ENCODE measurements at regions not wholly inside any gene's neighbourhood (a gene's known extent, or its start where the extent isn't known, plus 50 kb on each side); places are given as distances from the start of the nearest gene placed in this dataset.

- no peak for DNase-seq (ENCODE audit: low read depth in 2 of 2)
Measured at GRCh38 chr12:60333461-60333860, 737.6 kb downstream of the SLC16A7 start.

- DNase-seq (ENCODE audit: low read depth in 2 of 2), result no peak
Measured at GRCh38 chr12:60335745-60336144, 739.9 kb downstream of the SLC16A7 start.

- no peak for DNase-seq (ENCODE audit: low read depth in 2 of 2)
Measured at GRCh38 chr12:60337839-60338549, 742.2 kb downstream of the SLC16A7 start.

- DNase-seq (ENCODE audit: low read depth in 2 of 2), result no peak
Measured at GRCh38 chr12:60345442-60345841, 749.6 kb downstream of the SLC16A7 start.

- DNase-seq (ENCODE audit: low read depth in 2 of 2), result no peak
Measured at GRCh38 chr12:60349232-60349978, 753.6 kb downstream of the SLC16A7 start.

- no peak for DNase-seq (ENCODE audit: low read depth in 2 of 2)
Measured at GRCh38 chr12:60387356-60387755, 791.5 kb downstream of the SLC16A7 start.

- no peak for DNase-seq (ENCODE audit: low read depth in 2 of 2)
Measured at GRCh38 chr12:60391051-60391450, 795.2 kb downstream of the SLC16A7 start.

- DNase-seq (ENCODE audit: low read depth in 2 of 2), result no peak
Measured at GRCh38 chr12:60391791-60392190, 796.0 kb downstream of the SLC16A7 start.

GRCh38 chr12:60393093-60393492 lies 797.3 kb downstream of the SLC16A7 start:
- no peak for DNase-seq (ENCODE audit: low read depth in 2 of 2)

- DNase-seq (ENCODE audit: low read depth in 2 of 2), result no peak
Measured at GRCh38 chr12:60394665-60395064, 798.8 kb downstream of the SLC16A7 start.

- DNase-seq (ENCODE audit: low read depth in 2 of 2), result no peak
Measured at GRCh38 chr12:60398547-60398946, 802.7 kb downstream of the SLC16A7 start.

- no peak for DNase-seq (ENCODE audit: low read depth in 2 of 2)
Measured at GRCh38 chr12:60399064-60399463, 803.2 kb downstream of the SLC16A7 start.

GRCh38 chr12:60402996-60403395 lies 807.2 kb downstream of the SLC16A7 start:
- DNase-seq (ENCODE audit: low read depth in 2 of 2), result no peak

GRCh38 chr12:60415351-60415750 lies 819.5 kb downstream of the SLC16A7 start:
- DNase-seq (ENCODE audit: low read depth in 2 of 2), result no peak

- no peak for DNase-seq (ENCODE audit: low read depth in 2 of 2)
Measured at GRCh38 chr12:60419986-60420385, 824.2 kb downstream of the SLC16A7 start.

GRCh38 chr12:60421741-60422140 lies 825.9 kb downstream of the SLC16A7 start:
- DNase-seq (ENCODE audit: low read depth in 2 of 2), result no peak

GRCh38 chr12:60437297-60437696 lies 841.5 kb downstream of the SLC16A7 start:
- DNase-seq (ENCODE audit: low read depth in 2 of 2), result no peak

GRCh38 chr12:60441577-60441976 lies 845.7 kb downstream of the SLC16A7 start:
- no peak for DNase-seq (ENCODE audit: low read depth in 2 of 2)

- no peak for DNase-seq (ENCODE audit: low read depth in 2 of 2)
Measured at GRCh38 chr12:60451457-60451856, 855.6 kb downstream of the SLC16A7 start.

- DNase-seq (ENCODE audit: low read depth in 2 of 2), result no peak
Measured at GRCh38 chr12:60465060-60465459, 869.2 kb downstream of the SLC16A7 start.

- no peak for DNase-seq (ENCODE audit: low read depth in 2 of 2)
Measured at GRCh38 chr12:60468546-60468945, 872.7 kb downstream of the SLC16A7 start.

GRCh38 chr12:60475825-60476224 lies 880.0 kb downstream of the SLC16A7 start:
- no peak for DNase-seq (ENCODE audit: low read depth in 2 of 2)

GRCh38 chr12:60487284-60487683 lies 891.5 kb downstream of the SLC16A7 start:
- no peak for DNase-seq (ENCODE audit: low read depth in 2 of 2)
